Middle frontal gyrus (tissue), 1 donor: ENCODE measurements at regions not wholly inside any gene's neighbourhood (a gene's known extent, or its start where the extent isn't known, plus 50 kb on each side); places are given as distances from the start of the nearest gene placed in this dataset.
"Not testable (repeated sequence)": the region's sequence is repeated elsewhere in the genome, so short reads cannot be mapped to it uniquely, and the experiment has no call there.

Experiments
- DNase-seq: peaks from one replicate; pipeline ENCODE4 v3.0.0-alpha.2; 2015; ENCODE audit warnings: low spot score; ENCODE audit errors: extremely low spot score

DNA sequence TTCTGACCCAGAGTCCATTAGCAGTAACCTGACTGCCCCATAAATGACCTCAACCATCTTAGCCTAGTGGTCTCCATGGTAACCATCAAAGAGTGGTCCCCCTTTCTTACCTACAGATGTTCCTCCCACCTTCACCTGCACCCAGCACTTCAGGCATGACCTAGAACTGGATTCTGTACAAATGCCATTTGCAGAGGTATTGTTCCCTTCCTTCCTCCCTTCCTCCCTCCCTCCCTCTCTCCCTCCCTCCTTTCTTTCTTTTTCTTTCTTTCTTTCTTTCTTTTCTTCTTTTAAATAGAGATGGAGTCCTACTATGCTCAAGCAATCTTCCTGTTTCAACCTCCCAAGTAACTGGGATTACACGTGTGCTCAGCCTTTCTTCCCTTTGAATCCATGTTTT, 114.6 kb upstream of the SLC1A4 start:
- no peak for DNase-seq

DNA sequence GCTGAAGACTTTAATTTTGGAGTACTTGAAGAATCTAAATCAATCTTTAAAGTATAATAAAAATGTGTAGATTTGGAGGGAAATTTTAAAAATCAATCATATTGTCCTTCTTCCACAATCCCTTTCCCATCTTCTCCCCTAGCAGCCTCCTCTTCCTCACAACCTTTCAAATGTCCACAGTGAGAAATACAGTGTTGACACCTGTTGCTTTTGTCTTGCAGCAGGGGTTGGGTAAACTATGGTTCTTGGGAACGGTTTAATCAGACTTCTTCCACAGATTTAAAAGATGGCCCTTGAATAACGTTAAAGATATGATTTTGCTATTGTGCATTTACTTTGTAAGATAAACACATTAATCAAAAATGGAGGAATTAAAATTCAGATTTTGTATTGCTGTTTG, 113.8 kb upstream of the SLC1A4 start:
- no peak for DNase-seq

GRCh38 chr2:64876137-64876647, 113.0 kb upstream of the SLC1A4 start:
- DNase-seq, result no peak

GRCh38 chr2:64879745-64880144, 109.5 kb upstream of the SLC1A4 start:
- DNase-seq, result no peak

GRCh38 chr2:64880193-64880951, 108.8 kb upstream of the SLC1A4 start:
- DNase-seq, result no peak

DNA sequence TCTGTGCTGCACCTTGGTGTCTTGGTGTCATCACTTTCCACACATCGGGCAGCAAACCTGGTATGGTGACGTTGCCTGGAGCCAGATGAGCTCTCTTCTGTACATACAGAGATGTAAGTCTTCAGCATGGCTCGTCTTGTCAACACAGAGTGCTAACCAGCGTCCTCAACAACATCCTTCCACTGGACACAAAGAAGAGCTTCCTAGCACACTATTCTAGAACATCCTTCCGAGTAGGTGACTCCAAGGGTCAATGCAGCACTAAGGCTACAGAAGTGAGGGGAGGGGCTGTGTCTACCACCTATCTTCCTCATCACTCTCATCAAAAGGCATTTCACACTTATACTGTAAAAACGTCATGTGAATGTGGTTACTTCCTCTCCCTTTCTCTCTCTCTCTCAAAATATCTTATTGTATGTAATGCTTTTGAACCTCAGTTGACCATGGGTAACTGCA, 108.1 kb upstream of the SLC1A4 start:
- no peak for DNase-seq

DNA sequence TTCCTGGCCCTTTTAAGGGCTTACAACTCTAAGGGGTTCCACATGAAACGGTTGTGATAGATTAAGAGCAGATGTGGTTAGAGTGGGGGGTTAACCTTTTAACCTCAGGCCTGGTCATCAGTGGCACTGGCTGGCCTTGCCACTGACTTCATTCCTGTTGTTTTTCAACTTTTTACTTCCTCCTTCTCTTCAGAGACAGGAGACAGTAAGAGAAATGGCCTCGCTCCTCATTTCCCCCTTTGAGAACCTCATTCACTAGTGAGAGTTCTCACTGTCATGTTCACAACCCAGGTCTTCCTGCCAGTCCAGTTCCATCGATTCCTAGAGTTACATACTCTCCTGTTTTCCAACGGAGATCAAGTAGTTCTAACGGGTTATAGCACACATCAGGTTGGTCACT, 101.6 kb upstream of the SLC1A4 start:
- no peak for DNase-seq

DNA sequence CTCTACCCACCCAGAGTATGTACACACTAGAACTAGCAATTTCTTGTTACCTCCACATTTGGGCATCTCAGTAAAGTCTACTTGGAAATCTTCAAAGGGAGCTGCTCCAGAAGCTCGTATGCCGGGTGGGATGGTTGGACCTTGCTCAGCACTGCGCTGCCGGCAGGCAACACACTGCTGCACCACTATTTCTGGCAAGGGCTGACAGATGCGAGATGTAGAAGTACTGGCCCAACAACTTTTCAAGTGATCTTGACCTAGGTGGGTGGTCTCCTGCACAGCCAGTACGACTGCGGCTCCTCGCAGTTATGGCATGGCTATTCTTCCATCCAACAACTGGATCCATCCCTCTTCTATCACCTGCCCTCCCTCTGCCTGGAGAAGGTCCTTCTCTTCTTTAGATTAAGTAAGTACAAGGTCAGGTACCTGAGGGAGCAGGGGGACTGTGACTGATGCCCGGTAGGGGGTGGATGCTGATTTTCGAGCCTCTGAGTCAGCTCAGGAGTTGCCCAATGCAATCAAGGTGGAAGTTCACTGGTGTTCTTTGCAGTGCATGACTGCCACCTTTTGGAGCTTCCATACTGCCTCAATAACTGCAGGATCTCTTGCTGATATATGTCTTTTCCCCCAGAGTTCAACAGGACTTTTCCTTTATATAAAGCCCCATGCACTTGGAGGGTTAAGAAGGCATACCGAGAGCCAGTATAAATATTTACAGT, 100.4 kb upstream of the SLC1A4 start:
- no peak for DNase-seq

- no peak for DNase-seq
Observed at GRCh38 chr2:64889803-64890202, 99.4 kb upstream of the SLC1A4 start.

DNA sequence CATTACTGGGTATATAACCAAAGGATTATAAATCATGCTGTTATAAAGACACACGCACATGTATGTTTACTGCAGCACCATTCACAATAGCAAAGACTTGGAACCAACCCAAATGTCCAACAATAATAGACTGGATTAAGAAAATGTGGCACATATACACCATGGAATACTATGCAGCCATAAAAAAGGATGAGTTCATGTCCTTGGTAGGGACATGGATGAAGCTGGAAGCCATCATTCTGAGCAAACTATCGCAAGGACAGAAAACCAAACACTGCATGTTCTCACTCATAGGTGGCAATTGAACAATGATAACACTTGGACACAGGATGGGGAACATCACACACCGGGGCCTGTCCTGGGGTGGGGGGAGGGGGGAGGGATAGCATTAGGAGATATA, 92.6 kb upstream of the SLC1A4 start:
- not testable (repeated sequence) for DNase-seq

- DNase-seq, result no peak
Observed at GRCh38 chr2:64899081-64899865, 89.9 kb upstream of the SLC1A4 start.

DNA sequence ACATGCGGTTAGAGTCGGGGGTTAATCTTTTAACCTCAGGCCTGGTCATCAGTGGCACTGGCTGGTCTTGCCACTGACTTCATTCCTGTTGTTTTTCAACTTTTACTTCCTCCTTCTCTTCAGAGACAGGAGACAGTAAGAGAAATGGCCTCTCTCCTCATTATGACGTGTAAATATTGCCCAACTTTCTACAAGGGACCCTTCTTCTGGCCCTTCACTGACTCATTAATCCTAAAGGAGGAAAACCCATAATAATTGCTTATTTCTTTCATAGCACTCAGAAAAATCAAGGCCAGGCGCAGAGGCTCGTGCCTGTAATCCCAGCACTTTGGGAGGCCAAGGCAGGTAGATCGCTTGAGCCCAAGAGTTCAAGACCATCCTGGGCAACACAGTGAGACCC, 89.3 kb upstream of the SLC1A4 start:
- DNase-seq, result not testable (repeated sequence)

GRCh38 chr2:64904413-64905329, 84.5 kb upstream of the SLC1A4 start:
- no peak for DNase-seq

DNA sequence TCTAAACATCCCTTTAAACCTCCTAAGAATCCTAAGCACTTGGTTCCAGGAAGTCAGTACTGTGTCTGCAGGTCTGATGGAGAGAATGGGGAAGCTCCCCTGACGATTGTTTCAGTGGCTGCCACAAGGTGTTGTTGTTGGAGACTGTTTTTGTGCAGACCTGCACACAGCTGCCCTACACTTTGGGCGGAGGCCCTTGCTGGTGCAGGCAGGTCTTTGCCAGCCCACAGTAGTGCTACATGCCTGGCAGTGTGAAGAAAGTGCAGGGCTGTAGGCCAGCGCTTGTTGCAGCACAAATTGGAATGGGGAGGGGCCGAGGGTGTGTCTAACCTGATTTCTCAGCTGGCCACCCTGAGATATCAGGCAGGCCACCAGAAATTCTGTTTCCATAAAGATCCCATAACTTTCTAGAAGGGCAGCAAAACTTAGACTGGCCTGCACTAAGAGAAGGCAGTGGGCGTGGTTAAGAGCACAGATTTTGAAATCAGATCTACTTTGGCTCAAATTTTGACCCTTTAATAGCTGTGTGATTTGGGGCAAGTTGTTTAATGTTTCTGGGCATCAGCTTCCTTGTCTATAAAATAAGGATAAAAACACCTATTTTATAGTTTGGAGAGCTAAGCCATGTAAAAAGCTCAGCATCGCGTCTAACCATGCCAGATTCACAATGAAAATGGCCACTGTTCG, 83.7 kb upstream of the SLC1A4 start:
- no peak for DNase-seq

DNA sequence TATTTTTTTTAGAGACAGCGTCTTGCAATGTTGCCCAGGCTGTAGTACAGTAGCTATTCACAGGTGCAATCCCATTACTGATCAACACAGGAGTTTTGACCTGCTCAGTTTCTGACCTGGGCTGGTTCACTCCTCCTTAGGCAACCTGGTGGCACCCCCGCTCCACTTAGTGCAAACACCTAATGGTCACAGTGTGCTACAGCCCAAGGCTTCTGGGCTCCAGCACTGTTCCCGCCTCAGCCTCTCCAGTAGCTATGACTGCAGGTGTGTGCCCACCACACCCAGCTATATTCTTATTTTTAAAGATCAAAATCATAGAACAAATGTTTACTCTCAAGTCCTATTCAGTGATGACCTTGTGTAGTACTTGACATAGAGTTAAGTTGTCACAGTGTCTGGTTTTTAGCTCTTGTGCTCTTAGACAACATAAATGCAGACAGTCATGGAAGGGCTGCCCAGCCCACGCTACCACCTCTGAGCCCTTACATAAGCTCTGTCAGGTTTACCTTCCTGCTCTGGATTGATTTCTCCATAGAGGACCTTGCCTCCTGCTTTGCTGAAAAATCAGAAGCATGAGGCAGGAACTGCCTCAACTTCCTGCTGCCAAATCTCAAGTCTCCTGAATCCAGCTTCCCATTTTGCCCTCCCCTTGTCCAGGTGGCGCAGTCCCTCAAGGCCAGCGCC, 82.2 kb upstream of the SLC1A4 start:
- no peak for DNase-seq

DNA sequence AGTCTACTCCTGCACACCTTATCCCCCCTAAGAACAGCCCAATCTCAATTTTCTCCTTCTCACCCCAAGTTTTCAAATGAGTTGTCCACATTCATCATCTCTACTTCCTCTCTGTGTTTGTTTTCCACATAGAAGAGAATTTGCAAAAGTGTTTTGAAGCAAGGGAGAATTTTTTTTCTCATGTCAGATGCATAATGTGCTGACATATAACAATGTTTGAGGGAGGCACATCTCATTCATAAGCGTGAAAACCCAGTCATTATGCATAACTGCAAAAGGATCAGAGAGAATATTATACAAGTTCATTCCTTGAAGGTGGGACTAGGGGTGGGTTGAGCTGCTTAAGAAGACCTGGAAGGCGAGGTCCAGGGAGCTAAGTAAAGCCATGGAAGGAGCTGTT, 80.8 kb upstream of the SLC1A4 start:
- DNase-seq, result no peak

DNA sequence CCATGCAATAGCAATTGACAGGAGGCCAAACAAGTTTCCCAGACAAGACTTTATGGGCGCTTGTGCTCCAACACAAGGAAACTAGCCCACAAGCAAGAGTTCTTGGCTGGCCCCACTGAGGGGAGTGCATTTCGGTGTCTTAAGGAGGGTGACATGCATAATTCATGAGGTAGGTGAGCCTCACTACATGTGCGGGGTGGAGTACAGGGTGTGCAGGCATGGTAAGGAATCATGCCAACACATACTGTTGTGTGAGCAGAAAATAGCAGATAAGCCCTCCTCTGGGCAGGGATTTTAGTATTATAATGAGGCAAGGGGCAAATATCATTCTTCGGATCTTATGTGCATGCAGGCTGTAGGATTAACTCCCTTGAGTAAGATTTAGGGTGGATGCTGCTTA, 78.7 kb upstream of the SLC1A4 start:
- DNase-seq, result no peak

GRCh38 chr2:64910972-64911433, 78.2 kb upstream of the SLC1A4 start:
- no peak for DNase-seq

DNA sequence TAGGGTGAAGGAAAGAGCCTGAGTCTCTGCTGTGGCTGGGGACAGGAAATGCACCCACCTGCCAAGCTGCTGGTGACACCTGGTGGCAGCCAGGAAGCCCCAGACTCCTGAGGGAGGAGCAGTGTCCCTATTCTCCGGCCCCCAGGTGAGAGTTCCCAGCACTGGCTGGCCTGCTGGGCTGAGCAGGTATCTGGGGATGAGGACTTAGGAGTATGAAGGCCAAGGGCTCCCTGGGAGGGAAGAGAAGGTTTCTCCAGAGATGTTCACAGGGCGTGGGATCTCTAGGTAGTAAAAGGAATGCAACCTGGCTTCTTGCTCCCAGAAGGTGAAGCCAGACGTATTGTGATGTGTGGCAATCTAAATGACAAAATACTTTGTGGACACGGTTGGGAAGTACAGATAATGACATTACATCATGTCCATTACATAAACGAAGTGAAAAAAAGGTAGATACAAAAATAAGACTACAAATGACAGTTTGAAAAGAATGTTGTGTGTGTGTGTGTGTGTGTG, 75.8 kb upstream of the SLC1A4 start:
- DNase-seq, result no peak
